Thyroid gland (tissue), 4 donors: ENCODE measurements at regions not wholly inside any gene's neighbourhood (a gene's known extent, or its start where the extent isn't known, plus 50 kb on each side); places are given as distances from the start of the nearest gene placed in this dataset.

Experiments
- CTCF ChIP-seq, 6 experiments: fragments of 200-600 bp in 3 of 6; fragments of 450-650 bp in 3 of 6; sonication (generic) in 3 of 6; IDR thresholded peaks; one replicate each; pipeline ENCODE4 v1.5.1; 2016 to 2019; ENCODE audit warnings: antibody characterized with exemption in 6 of 6, mild to moderate bottlenecking in 2 of 6, inconsistent platforms in 1 of 6, moderate library complexity in 1 of 6
- POLR2A ChIP-seq, 2 donors: fragments of 450-650 bp; IDR thresholded peaks; one replicate each; pipeline ENCODE4 v1.6.1; 2017; ENCODE audit warnings: antibody characterized with exemption in 2 of 2, mild to moderate bottlenecking in 2 of 2, moderate library complexity in 1 of 2

- no peak for TF ChIP-seq CTCF (IDR thresholded peaks at IDR 0.05)
- TF ChIP-seq POLR2A (IDR thresholded peaks at IDR 0.05) = no peak
Measured at GRCh38 chr4:19686456-19686855, 565.2 kb upstream of the SLIT2 start.
